ENCODE measurements at regions not wholly inside any gene's neighbourhood (a gene's known extent, or its start where the extent isn't known, plus 50 kb on each side); places are given as distances from the start of the nearest gene placed in this dataset.

DNA sequence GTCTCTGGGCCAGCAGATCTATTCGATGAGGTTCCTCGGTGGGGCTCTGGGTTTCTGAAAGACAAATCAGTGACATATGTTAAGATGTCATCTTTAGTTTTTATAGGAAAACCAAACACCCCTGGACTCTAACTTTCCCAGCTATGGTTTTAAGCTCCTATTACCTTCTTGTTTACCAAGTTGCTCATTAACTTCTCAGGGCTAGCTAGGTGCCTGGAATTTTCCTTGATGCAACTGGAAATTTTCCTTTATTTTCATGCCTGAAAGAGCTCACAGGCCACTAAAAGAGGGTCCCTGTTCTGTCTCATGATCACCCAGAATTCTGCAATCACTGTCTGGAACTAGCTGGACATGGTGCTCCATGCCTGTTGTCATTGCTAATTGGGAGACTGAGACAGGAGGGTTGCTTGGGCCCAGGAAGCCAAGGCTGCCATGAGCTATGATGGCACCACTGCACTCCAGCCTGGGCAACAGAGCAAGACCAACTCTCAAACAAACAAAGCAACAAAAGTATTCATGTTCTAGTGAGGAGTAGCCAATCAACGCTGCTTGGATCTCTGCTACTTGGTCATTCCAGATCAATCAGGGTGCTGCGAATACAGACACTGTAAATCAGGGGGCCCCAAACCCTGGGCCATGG, 1173.5 kb upstream of the AUTS2 start:
- Histone ChIP-seq H3K9me3 (no peaks in the 10 kb centered on the region), H3K4me1 (ENCODE audit: insufficient read depth) (no peaks in the 10 kb centered on the region), H3K4me3 (no peak overlapping the region), H3K36me3 (no peaks in the 10 kb centered on the region), H3K27me3 (no peaks in the 10 kb centered on the region), H3K27ac (no peak overlapping the region)
- TF ChIP-seq, protein P1, sequence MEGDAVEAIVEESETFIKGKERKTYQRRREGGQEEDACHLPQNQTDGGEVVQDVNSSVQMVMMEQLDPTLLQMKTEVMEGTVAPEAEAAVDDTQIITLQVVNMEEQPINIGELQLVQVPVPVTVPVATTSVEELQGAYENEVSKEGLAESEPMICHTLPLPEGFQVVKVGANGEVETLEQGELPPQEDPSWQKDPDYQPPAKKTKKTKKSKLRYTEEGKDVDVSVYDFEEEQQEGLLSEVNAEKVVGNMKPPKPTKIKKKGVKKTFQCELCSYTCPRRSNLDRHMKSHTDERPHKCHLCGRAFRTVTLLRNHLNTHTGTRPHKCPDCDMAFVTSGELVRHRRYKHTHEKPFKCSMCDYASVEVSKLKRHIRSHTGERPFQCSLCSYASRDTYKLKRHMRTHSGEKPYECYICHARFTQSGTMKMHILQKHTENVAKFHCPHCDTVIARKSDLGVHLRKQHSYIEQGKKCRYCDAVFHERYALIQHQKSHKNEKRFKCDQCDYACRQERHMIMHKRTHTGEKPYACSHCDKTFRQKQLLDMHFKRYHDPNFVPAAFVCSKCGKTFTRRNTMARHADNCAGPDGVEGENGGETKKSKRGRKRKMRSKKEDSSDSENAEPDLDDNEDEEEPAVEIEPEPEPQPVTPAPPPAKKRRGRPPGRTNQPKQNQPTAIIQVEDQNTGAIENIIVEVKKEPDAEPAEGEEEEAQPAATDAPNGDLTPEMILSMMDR (IDR thresholded peaks at IDR 0.05): no peak
- no peak for TF ChIP-seq EP300 (IDR thresholded peaks at IDR 0.05)
- no peak for DNase-seq
- WGBS, 3 donors: 83 to 90% (median 87%) methylated on average over 4 of the region's 4 CpGs
- intact Hi-C loops (cut with DNase I): no loop called here

DNA sequence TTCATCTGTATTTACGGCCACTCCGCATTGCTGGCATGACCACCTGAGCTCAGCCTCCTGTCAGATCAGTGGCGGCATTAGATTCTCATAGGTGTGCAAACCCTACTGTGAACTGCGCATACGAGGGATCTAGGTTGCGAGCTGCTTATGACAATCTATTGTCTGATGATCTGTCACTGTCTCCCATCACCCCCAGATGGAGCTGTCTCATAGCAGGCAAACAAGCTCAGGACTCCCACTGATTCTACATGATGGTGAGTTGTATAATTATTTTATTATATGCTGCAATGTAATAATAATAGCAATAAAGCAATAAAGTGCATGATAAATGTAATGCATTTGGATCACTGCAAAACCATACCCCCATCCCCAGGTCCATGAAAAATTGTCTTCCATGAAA, 1172.9 kb upstream of the AUTS2 start:
- no peak overlapping the region for H3K27ac ChIP-seq
- no peaks in the 10 kb centered on the region for H3K9me3 ChIP-seq
- H3K27me3 ChIP-seq: no peaks in the 10 kb centered on the region
- H3K4me1 ChIP-seq (ENCODE audit: insufficient read depth): no peaks in the 10 kb centered on the region
- H3K4me3 ChIP-seq: no peak overlapping the region
- no peak for TF ChIP-seq POLR2A (IDR thresholded peaks at IDR 0.05)
- TF ChIP-seq, protein P1 (IDR thresholded peaks at IDR 0.05): no peak
- TF ChIP-seq EP300 (IDR thresholded peaks at IDR 0.05): no peak
- no peaks in the 10 kb centered on the region for H3K36me3 ChIP-seq
- WGBS, 3 donors: 94 to 95% (median 95%) methylated on average over 6 of the region's 6 CpGs
- no peak for DNase-seq
- intact Hi-C loops (cut with DNase I): no loop called here

DNA sequence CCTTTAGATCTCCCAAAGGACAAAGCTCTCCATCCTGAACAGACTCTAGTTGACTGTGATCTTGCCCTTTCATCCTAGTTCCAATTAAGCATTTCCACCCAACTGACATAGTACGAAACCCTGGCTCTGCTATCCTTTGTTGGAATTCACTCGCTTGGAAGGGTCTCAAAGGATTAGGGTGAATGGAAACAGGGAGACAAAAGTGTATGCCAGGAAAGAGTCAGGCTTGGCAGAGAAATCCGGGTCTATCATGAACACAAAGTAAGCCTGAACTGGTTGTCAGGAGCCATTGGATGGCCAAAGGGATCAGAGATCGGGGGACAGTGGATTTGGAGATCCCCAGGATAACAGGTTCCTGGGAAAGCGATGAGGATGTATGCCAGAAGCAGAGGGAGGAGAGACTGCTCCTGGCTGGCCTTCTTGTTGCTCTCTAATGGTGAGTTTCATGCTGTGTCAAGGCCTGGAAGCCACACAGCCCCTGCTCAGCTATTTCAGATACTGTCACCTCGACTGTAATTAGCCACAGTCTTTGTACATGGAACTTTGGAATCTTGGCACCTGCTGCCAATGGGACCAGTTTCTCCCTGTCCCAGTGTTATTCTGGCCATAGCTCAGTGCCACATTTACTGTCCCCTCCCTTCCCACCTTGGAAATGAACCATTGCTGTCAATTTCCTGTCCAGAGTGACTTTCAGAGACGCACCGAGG, 1168.7 kb upstream of the AUTS2 start:
- Histone ChIP-seq H3K36me3 (no peaks in the 10 kb centered on the region), H3K27ac (no peak overlapping the region), H3K27me3 (no peaks in the 10 kb centered on the region), H3K4me1 (ENCODE audit: insufficient read depth) (no peaks in the 10 kb centered on the region), H3K4me3 (no peak overlapping the region), H3K9me3 (no peaks in the 10 kb centered on the region)
- 74 to 83% (median 82%) methylated on average over 8 of the region's 8 CpGs for WGBS, 3 donors
- DNase-seq: no peak
- intact Hi-C loops (cut with DNase I): no loop called here
- no peak for TF ChIP-seq EP300 (IDR thresholded peaks at IDR 0.05)
- TF ChIP-seq, protein P1 (IDR thresholded peaks at IDR 0.05): no peak
- TF ChIP-seq POLR2A (IDR thresholded peaks at IDR 0.05): no peak

DNA sequence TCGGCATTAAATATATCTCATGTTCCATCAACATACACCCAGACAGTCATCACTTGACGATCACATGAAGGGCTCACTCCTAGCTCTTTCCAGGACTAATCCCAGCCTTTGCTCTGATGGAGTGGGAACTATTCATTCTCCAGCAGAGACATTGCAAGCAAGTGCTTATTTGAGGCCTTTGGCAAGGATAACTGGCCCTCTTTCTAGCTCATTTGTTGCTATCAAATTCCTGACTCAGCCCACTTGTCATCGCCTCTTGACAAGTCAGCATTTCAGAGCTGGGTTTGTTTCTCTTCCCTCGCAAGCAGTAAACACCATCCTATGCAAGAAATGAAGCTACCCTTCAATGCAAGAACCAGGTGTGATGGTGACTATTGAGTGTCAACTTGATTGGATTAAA, 1165.7 kb upstream of the AUTS2 start:
- H3K4me3 ChIP-seq: no peak overlapping the region
- no peaks in the 10 kb centered on the region for H3K27me3 ChIP-seq
- H3K36me3 ChIP-seq: no peaks in the 10 kb centered on the region
- DNase-seq: no peak
- no peaks in the 10 kb centered on the region for H3K4me1 ChIP-seq (ENCODE audit: insufficient read depth)
- no peaks in the 10 kb centered on the region for H3K9me3 ChIP-seq
- TF ChIP-seq POLR2A (IDR thresholded peaks at IDR 0.05) (no peak), EP300 (IDR thresholded peaks at IDR 0.05) (no peak)
- TF ChIP-seq, protein P1 (IDR thresholded peaks at IDR 0.05): no peak
- H3K27ac ChIP-seq: no peak overlapping the region
- intact Hi-C loops (cut with DNase I): no loop called here
- WGBS, 3 donors: 87 to 95% (median 93%) methylated on average over 4 of the region's 4 CpGs

Measured in ovary (tissue), 7 donors.